Stomach (tissue), 8 donors: ENCODE measurements at regions not wholly inside any gene's neighbourhood (a gene's known extent, or its start where the extent isn't known, plus 50 kb on each side); places are given as distances from the start of the nearest gene placed in this dataset.

Experiments used
- DNase-seq, 2 donors: peaks; one replicate each; pipeline versions ENCODE4 v3.0.0 to v3.0.0-alpha.2; 2013 to 2019
- H3K27ac ChIP-seq, 5 donors: fragments of 200-600 bp in 4 of 5; sonication (generic) in 4 of 5; one replicate each; pipeline ENCODE4 v1.5.1; 2013 to 2019; ENCODE audit warnings: mild to moderate bottlenecking in 1 of 5, moderate library complexity in 1 of 5
- H3K27me3 ChIP-seq, 3 donors: fragments of 200-600 bp; sonication (generic); one replicate each; pipeline ENCODE4 v1.5.1; 2017 to 2019; ENCODE audit warnings: mixed run types in 1 of 3
- H3K36me3 ChIP-seq, 4 donors: fragments of 200-600 bp; sonication (generic); 1 replicate in 3 of 4; 2 replicates in 1 of 4; pipeline ENCODE4 v1.5.1; 2016 to 2019
- H3K4me1 ChIP-seq, 4 donors: fragments of 200-600 bp; sonication (generic); one replicate each; pipeline ENCODE4 v1.5.1; 2016 to 2019
- H3K4me3 ChIP-seq, 4 donors: fragments of 200-600 bp; sonication (generic) in 3 of 4; one replicate each; pipeline ENCODE4 v1.5.1; 2016 to 2019; ENCODE audit warnings: mild to moderate bottlenecking in 1 of 4
- H3K9me3 ChIP-seq, 4 donors: fragments of 200-600 bp; sonication (generic); one replicate each; pipeline ENCODE4 v1.5.1; 2016 to 2019
- EP300 ChIP-seq: sonication (generic); formaldehyde crosslinking; IDR thresholded peaks from one replicate; pipeline ENCODE4 v1.6.1; 2017; ENCODE audit warnings: antibody characterized with exemption
- POLR2A ChIP-seq, 4 donors: fragments of 450-650 bp; IDR thresholded peaks; one replicate each; pipeline ENCODE4 v1.6.1; 2016; ENCODE audit warnings: antibody characterized with exemption in 4 of 4, control low read depth in 2 of 4, mild to moderate bottlenecking in 1 of 4, moderate library complexity in 1 of 4
- POLR2AphosphoS5 ChIP-seq, 3 donors: sonication (generic); formaldehyde crosslinking; IDR thresholded peaks; one replicate each; pipeline ENCODE4 v1.6.1; 2016; ENCODE audit warnings: antibody characterized with exemption in 3 of 3
- WGBS, 5 donors: extraction: QIAGEN DNeasy Blood & Tissue Kit in 3 of 5; methylation state at CpG; one replicate each; pipeline versions ENCODE4 v1.1.5 to v1.1.7; 2013 to 2018; 5-methylcytosine and 5-hydroxymethylcytosine counted together
- intact Hi-C: fragments of 100-400 bp; cut with DNase I; formaldehyde crosslinking; loops from one replicate; pipeline ENCODE4 v1.15.1; 2023; ENCODE audit warnings: low total_unique reads
- TF ChIP-seq, protein P1 (sequence below), 7 experiments: fragments of 450-650 bp in 4 of 7; fragments of 200-600 bp in 3 of 7; sonication (generic) in 3 of 7; IDR thresholded peaks; one replicate each; pipeline ENCODE4 v1.5.1; 2016 to 2019; ENCODE audit warnings: antibody characterized with exemption in 7 of 7, control low read depth in 2 of 7, mild to moderate bottlenecking in 1 of 7
- donor health status: healthy with polysubstance abuse.
- donor health status: Bipolar disorder and iron deficiency.
- donor health status: healthy.

DNA sequence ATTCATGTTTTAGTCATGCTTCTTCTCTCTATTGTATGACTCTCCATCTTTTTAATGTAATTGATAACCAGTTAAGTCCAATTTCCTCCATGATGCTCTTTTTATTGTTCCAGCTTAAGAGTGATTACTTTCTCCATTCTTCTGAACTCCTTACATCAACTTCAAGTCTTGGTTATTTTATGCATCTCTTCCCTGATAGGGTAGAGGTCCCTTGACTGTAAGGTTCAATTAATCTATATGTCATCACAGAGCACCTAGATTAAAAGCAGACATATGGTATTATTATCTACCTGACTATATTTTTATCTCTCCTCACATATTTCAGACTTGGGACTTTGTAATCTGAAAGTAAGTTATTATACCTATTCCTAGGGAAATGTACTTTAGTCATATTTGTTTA is 853.1 kb downstream of the REEP3 start:
- Histone ChIP-seq H3K4me3 (no peak overlapping the region), H3K4me1 (no peaks in the 10 kb centered on the region), H3K36me3 (no peaks in the 10 kb centered on the region), H3K27me3 (no peaks in the 10 kb centered on the region), H3K27ac (no peak overlapping the region), H3K9me3 (no peaks in the 10 kb centered on the region)
- no peak for TF ChIP-seq POLR2A (IDR thresholded peaks at IDR 0.05)
- no peak for TF ChIP-seq EP300
- no peak for TF ChIP-seq POLR2AphosphoS5 (IDR thresholded peaks at IDR 0.05)
- TF ChIP-seq, protein P1, sequence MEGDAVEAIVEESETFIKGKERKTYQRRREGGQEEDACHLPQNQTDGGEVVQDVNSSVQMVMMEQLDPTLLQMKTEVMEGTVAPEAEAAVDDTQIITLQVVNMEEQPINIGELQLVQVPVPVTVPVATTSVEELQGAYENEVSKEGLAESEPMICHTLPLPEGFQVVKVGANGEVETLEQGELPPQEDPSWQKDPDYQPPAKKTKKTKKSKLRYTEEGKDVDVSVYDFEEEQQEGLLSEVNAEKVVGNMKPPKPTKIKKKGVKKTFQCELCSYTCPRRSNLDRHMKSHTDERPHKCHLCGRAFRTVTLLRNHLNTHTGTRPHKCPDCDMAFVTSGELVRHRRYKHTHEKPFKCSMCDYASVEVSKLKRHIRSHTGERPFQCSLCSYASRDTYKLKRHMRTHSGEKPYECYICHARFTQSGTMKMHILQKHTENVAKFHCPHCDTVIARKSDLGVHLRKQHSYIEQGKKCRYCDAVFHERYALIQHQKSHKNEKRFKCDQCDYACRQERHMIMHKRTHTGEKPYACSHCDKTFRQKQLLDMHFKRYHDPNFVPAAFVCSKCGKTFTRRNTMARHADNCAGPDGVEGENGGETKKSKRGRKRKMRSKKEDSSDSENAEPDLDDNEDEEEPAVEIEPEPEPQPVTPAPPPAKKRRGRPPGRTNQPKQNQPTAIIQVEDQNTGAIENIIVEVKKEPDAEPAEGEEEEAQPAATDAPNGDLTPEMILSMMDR (IDR thresholded peaks at IDR 0.05): no peak
- intact Hi-C loops: no loop called here
- no peak for DNase-seq

DNA sequence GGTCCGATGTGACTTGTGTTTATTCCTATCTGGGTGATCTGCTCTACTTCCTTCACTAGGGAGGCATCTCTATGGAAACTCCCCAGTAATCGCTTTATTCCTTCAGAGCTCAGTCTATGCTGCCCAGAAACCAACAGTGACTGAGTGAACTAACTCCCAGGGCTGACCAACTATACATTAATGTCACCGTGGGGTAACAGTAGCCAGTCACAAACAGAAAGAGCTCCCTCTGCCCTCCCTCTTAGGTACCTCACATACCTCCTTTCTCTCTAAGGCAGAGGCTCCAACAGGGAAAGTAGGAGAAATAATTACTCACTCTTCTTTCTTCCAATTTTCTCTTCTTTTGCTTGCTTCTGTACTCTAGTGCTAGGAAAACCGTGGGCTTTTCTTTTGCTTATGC is 855.0 kb downstream of the REEP3 start:
- intact Hi-C loops: no loop called here
- DNase-seq: no peak
- H3K4me1 ChIP-seq: no peaks in the 10 kb centered on the region
- no peaks in the 10 kb centered on the region for H3K9me3 ChIP-seq
- H3K27ac ChIP-seq: no peak overlapping the region
- H3K27me3 ChIP-seq: no peaks in the 10 kb centered on the region
- no peaks in the 10 kb centered on the region for H3K36me3 ChIP-seq
- WGBS, 5 donors: 41 to 57% (median 49%) methylated on average over 4 of the region's 4 CpGs
- H3K4me3 ChIP-seq: no peak overlapping the region
- TF ChIP-seq, protein P1 (IDR thresholded peaks at IDR 0.05): no peak
- TF ChIP-seq POLR2AphosphoS5 (IDR thresholded peaks at IDR 0.05): no peak
- no peak for TF ChIP-seq POLR2A (IDR thresholded peaks at IDR 0.05)
- no peak for TF ChIP-seq EP300

DNA sequence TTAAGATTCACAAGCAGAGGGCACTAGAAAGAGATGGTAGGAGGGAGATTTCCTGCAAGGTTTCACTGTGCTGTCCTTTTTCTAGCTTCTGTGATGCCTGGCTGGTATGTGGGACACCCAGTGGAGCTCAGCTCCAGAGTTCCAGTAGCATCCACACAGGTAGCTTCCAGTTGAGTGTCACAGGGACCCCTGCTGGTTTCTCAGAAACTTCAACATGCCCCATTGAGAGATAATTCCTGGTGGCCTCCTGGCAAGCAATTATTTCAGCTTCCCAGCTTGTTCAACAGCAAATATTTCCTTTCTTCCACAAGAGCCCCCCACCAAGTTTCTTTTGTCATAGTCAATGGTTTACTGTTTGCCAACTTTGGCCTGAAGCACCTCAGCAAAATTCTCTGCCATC is 858.7 kb downstream of the REEP3 start:
- TF ChIP-seq POLR2AphosphoS5 (IDR thresholded peaks at IDR 0.05): no peak
- TF ChIP-seq POLR2A (IDR thresholded peaks at IDR 0.05): no peak
- TF ChIP-seq EP300: no peak
- TF ChIP-seq, protein P1 (IDR thresholded peaks at IDR 0.05): no peak

DNA sequence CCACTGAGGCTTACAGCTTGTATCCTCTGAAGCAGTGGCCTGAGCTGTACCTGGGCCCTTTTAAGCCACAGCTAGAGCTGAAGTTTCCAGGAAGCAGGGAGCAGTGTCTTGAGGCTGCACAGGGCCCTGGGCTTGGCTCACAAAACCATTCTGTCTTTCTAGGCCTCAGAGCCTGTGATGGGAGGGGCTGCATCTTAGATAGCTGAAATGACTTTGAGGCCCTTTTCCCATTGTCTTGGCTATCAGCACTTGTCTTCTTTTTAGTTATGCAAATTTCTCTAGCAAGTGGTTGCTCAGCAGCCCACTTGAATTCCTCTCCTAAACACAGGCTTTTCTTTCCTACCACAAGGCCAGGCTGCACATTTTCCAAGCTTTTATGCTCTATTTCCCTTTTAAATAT is 864.2 kb downstream of the REEP3 start:
- no peak for DNase-seq
- H3K4me3 ChIP-seq: no peak overlapping the region
- intact Hi-C loops: no loop called here
- peaks cover 0 to 14% (median 6%) of the 10 kb centered on the region in 4 donors for H3K9me3 ChIP-seq
- no peak overlapping the region for H3K27ac ChIP-seq
- H3K36me3 ChIP-seq: no peaks in the 10 kb centered on the region
- no peaks in the 10 kb centered on the region for H3K4me1 ChIP-seq
- no peaks in the 10 kb centered on the region for H3K27me3 ChIP-seq
- TF ChIP-seq, protein P1 (IDR thresholded peaks at IDR 0.05): no peak
- TF ChIP-seq EP300 (no peak), POLR2AphosphoS5 (IDR thresholded peaks at IDR 0.05) (no peak), POLR2A (IDR thresholded peaks at IDR 0.05) (no peak)

More for the DNA sequence above, 858.7 kb downstream of the REEP3 start:
- Histone ChIP-seq H3K4me1 (no peaks in the 10 kb centered on the region), H3K27ac (no peak overlapping the region), H3K4me3 (no peak overlapping the region), H3K27me3 (no peaks in the 10 kb centered on the region), H3K9me3 (peaks cover 0 to 5% (median under 1%) of the 10 kb centered on the region in 4 donors), H3K36me3 (no peaks in the 10 kb centered on the region)
- no peak for DNase-seq
- intact Hi-C loops: no loop called here
